NCI-H146 (cell line): ENCODE measurements at regions not wholly inside any gene's neighbourhood (a gene's known extent, or its start where the extent isn't known, plus 50 kb on each side); places are given as distances from the start of the nearest gene placed in this dataset.
A peak's percentile ranks its signal among the peaks of the same experiment; 100 is the strongest.

ENCODE experiments used
- DNase-seq: peaks from one replicate; lab custom pipeline; 2025; lab: John Stamatoyannopoulos, UW

GRCh38 chr12:24603371-24603770, 345.5 kb downstream of the BCAT1 start:
- no peak for DNase-seq

DNA sequence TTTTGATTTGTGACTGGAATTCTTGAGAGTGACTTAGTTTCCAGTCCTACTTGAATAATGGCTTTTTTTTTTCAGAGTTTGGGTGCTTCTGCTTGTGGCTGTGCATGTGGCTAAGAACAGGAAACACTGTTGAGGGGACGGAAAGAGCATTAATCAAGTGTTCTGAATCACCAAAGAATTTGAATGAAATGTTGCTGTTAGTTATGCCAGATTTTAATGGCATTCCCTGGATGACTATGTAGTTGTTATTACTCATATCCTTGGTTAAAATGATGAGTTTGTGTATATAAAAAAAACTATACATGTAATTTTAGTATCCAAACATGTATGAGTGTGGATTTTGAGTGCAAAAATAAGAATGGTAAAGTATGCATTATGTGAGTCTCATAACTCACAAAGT, 347.9 kb downstream of the BCAT1 start:
- no peak for DNase-seq

GRCh38 chr12:24600551-24600950, 348.4 kb downstream of the BCAT1 start:
- DNase-seq = no peak

DNA sequence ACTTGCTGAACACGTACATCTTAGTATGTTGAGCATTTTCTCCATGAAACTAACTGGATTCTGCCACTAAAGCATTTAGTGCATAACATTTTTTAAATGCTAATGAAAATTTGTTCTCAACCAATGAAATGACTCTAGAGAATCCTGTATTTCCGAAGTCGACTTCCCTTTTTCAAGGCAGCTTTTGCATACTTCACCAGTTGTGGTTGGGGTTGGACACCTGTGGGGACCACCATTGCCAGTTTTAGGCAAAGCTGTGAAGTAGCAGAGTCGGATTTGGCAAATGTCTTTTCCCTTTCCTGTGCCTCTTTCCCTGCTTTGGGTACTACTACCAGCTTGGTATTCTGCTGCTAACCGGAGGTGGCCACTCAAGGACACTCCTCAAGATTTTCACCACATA, 349.2 kb downstream of the BCAT1 start:
- no peak for DNase-seq

GRCh38 chr12:24597580-24597979, 351.3 kb downstream of the BCAT1 start:
- no peak for DNase-seq

DNA sequence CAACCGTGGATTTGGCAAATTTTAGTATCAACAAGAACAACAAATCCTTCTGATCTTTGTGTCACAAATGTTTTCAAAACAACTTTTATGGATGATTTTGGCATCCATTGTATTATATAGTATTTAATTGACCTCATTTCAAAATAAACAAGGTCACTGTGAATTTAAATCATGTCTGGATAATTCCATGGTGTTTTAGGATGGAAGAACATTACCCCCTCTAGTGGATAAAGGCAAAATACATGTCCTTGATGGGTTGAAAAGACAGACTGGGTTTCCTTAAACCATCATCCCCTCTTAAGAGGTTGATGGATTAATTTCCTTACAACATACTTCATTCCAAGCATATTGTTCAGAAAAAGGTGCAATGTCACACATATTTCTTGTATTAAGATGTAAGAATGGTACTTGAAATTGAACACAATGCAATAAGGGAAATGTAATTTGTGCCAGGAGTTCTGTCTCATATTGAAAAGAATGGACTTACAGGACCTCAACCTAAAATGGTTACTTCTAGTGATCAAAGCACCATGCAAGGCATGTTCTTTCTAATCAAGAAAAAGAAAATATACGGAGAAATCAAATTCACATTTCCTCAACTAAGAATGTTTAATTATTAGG, 352.0 kb downstream of the BCAT1 start:
- DNase-seq = peak; percentile 18

DNA sequence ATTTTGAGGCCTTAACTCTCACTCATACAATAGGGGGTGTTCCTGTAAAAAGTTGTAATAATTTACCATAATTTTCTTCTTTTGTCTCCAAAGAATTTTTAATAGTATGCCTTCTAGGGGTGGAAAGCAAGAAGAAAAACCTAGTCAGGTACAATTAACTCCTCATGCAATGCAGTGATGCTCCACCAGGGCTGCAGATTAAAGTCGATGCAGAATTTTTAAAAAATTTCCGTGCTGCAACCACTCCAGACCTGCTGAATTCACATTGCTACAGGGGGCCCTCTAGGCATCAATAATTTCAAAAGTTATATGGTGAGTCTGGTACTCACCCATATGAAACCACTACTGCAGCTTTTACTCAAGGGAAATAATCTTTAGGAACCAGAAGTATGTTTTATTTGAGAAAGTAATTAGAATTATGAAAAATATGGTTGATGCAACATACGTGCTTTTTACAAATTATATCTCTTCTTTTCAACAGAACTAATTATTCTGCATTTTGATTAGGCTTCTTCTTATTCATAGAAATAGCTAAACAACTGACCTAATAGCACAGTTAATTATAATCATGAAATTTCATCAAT, 353.2 kb downstream of the BCAT1 start:
- no peak for DNase-seq

DNA sequence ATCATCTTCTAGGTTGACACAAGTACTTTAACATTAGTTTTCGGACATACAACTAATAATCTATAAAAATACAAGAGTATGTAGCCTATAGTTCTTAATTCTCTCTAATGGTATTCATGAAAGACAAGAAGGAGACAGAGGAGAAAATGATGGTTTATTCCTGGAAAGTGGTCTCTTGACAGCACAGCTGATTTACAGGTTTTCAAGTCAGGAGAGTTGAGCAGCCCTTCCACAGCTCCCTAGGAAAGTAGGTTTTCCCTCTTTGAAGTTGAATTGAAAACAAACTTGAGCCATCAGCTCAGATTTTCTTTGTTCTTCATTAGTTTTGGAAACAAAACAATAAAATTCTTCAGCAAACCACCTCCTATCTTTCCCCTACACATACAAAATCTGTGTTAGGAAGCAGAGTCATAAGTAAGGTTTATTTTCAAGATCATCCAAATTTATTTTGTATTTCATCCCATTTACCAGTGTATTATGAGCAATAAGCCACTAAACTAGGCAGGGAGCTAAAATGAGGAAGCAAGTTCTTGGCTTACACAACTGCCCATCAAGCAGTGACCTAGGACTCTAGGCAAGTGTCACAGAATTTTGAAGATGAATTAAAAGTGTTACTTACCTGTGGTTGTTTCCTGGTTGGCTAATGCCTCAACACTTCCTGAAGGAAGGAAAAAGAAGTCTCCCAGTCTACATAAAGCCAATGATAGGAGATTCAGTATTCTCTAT, 357.0 kb downstream of the BCAT1 start:
- no peak for DNase-seq

DNA sequence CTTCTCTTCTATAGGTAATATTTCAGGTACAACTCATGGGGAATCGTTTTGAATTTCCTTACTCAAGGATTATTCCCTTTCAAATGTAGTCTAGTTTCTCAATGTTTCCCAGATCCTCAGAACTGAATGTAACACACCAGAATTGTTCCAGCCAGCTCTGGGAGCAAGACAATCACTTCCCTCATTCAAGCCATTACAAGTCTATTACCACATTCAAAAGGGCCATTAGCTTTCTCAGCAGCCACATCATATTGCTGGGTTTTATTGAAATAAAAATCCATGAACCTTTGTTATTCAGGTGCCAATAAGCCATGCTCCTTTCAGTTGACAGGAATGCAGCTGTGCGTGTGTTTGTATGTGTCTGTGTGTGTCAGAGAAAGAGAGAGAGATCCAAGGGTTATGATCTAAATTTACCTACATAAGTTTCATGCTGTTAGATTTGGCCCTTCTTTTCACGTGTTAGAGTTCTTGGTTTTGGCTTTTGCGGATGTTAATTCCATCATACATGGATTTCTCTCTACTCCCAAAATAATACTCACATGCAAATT, 357.7 kb downstream of the BCAT1 start:
- DNase-seq = no peak

DNA sequence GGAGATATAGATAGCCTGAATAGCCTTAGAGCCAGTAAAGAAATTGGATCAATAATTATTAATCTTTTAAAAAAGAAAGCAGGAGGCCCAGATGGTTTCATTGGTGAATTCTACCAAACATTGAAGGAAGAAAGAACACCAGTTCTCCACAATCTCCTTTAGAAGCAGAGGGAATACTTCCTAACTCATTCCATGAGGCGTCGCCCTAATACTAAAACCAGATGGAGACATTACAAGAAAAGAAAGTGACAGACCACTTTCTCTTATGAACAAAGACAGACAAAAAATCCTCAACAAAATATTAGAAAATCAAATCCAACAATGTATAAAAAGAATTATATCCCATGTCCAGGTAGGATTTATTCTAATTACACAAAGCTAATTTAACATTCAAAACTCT, 362.6 kb downstream of the BCAT1 start:
- no peak for DNase-seq

DNA sequence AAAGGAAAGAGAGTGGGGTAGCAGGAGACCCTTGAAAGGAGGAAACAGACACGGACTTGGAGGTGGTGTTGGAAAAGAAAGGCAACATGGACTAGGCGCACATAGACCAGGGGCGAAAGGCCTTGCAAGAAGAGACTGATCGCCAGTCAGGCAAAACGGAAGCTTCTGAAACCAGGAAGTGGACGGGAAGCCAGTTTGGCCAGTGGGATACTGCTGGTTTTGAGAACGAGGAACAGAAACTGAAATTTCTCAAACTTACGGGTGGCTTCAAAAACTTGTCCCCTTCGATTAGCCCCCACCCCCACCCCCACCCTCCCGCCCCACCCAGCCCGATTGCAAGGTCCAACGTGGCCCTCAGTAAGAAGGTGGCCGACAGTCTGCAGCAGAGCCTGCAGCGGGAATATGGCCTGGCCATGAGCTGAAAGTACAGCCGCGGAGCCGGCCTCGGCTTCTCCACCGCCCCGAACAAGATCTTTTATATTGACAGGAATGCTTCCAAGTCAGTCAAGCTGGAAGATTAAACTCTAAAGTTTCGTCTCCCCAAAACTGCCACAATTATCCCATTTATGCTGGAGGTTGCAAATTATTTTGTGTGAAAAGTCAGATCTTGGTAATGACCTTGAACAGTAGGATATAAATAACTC, 364.7 kb downstream of the BCAT1 start:
- no peak for DNase-seq

GRCh38 chr12:24582954-24583601, 365.8 kb downstream of the BCAT1 start:
- no peak for DNase-seq

DNA sequence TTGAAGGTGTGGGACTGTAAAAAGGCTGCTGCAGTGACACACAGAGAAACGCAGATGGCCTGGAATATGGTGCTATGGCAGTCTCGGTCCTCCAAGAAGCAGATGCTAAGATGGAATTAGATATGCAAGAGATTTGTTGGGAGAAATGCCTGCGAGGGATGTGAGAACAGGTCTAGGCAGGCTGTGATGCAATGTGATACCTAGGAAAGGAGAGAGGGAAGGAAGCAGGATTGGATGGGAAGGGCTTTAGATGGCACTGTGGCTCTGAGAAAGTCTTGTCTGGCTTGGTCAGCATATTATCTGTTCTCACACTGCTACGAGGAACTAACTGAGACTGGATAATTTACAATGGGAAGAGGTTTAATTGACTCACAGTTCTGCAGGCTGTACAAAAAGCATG, 374.4 kb downstream of the BCAT1 start:
- no peak for DNase-seq

DNA sequence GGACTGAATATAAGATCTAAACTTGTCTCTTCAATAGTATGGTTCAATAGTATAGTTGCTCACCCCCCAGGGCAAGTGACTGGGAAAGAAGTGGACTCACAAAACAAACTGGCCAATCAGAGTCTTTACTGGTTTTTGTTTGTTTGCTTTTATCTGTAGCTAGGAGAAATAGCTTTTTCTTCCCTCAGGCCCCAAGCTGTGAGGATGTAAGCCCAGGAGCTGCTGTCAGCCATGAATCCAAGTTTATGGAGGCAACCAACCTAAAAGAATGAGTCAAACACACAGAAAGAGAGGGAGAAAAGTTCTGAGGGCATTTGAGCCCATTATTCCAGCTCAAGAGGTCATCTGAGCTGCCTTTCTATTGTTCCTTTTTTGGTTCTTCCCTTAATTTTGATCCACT, 375.3 kb downstream of the BCAT1 start:
- no peak for DNase-seq

- no peak for DNase-seq
These were observed 383.6 kb downstream of the BCAT1 start for GRCh38 chr12:24565300-24565699.

DNA sequence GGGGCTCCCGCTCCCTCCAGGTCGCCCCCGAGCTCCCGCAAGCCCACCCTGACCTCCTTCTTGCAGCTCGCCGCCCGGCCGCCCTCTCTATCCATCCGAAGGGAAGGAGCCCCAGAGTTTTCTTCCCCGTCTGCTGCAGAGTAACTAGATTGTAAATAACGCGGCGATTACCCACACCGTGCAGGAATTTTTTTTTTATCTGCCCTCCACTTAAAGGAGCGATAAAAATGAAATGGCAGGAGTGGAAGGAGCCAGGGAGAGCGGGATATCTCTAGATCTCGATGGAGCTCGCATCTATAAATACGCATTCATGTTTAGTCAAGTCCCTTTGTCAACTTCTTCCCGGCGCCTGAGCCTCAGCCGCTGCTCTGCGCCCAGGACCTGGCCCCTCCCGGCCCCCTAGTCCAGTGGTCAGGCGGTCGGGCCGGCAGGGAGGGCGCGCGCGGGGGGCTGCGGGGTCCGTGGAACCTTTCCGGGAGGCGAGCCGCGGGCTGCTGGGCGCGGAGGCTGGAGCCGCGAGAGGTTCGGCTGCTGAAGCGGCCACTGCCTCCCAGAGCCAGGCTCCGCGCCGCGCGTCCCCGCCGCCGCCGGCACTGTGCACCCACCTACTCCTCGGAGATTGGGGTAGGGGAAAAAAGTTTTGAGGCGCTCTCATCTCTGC, 386.0 kb downstream of the BCAT1 start:
- DNase-seq = peak; percentile 31

DNA sequence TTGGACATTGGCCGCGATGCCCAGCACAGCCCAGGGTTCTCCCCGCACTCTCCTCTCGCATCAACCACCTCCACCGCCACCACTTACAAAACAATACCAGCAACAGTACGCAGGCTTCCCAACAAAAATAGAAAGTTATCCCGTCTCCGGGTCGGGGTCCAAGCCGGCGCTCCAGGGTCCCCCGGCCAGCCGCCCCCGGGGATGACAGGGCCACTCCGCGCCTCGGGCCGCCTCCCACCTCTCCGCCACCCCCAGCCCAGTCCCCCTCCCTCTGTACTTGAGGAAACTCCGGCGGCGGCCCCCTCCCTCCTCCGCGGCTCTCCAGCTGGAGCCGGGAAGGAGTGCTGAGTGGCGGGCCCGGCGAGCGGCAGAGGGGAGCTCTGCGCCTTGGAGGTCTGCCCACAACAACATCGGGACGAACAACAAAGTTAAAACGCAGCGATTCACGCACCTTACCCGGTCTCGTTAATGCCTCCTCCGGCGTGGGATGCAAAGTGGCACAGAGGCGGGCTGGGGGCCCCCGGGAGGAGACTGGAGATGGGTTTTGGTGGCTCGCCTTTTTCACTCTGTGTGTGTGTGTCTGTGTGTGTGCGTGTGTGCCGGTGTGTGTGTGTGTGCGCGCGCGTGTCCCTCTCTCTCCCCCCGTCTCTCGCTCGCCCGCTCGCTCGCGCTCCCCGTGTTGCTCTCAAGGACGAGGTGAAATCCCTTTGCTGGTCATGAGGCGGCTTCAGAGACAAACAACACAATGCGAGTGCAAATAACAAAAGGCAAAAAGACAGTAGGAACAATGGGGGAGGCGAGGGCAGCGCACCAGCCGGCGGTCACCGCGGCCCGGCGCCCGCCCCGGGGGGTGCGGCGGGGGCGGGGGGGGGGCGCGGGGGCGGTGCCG, 386.8 kb downstream of the BCAT1 start:
- DNase-seq = peak; percentile 36

GRCh38 chr12:24561411-24561871, 387.5 kb downstream of the BCAT1 start:
- peak; percentile 13 for DNase-seq

- no peak for DNase-seq
These were observed 388.1 kb downstream of the BCAT1 start for GRCh38 chr12:24560831-24561271.

GRCh38 chr12:24560192-24560775, 388.6 kb downstream of the BCAT1 start:
- DNase-seq = no peak
